Bronchial epithelial cell (primary cell): ENCODE measurements at regions not wholly inside any gene's neighbourhood (a gene's known extent, or its start where the extent isn't known, plus 50 kb on each side); places are given as distances from the start of the nearest gene placed in this dataset.

ENCODE experiments used
- DNase-seq: peaks from one replicate; pipeline ENCODE4 v3.0.0-alpha.2; 2010; ENCODE audit warnings: low read depth
- FAIRE-seq: peaks from 2 replicates; lab custom pipeline; 2011; peaks lifted over from hg19 to GRCh38; lab: Jason Lieb, UNC
- H3K27me3 ChIP-seq: 2 replicates; pipeline ENCODE4 v1.5.1; 2011; ENCODE audit warnings: low read length; ENCODE audit not compliant: control insufficient read depth, insufficient read depth
- H3K36me3 ChIP-seq: 2 replicates; pipeline ENCODE4 v1.5.1; 2011; ENCODE audit warnings: low read length; ENCODE audit not compliant: control insufficient read depth, insufficient read depth
- H3K4me3 ChIP-seq: 2 replicates; pipeline ENCODE4 v1.5.1; 2011; ENCODE audit warnings: mild to moderate bottlenecking, low read depth, low read length, control low read depth
- TF ChIP-seq, protein P1 (sequence below): IDR thresholded peaks from 2 replicates; pipeline ENCODE4 v1.5.1; 2011; ENCODE audit warnings: mild to moderate bottlenecking, moderate library complexity, low read length, control low read depth, inconsistent platforms; ENCODE audit not compliant: insufficient read depth, severe bottlenecking

DNA sequence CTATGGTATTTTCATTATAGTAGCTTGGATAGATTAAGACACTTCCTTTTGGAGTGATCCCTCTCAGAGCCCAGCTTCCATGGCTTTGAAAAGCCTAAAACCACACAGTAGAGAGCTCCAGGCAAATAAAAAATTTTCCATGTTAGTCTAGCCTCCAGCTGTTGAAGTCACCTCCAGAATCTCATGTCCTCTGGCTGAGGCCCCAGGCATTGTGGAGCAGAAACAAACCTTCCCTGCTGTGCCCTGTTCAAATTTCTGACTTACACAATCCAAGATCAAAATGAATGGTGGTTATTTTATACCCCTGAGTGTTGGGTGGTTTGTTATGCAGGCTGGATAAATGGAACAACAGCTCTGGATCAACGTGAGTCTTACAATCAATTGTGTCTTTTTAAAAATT, 203.9 kb downstream of the ICE1 start:
- Histone ChIP-seq H3K4me3 (no peak overlapping the region), H3K27me3 (no peaks in the 10 kb centered on the region), H3K36me3 (no peaks in the 10 kb centered on the region)
- no peak for DNase-seq
- TF ChIP-seq, protein P1, sequence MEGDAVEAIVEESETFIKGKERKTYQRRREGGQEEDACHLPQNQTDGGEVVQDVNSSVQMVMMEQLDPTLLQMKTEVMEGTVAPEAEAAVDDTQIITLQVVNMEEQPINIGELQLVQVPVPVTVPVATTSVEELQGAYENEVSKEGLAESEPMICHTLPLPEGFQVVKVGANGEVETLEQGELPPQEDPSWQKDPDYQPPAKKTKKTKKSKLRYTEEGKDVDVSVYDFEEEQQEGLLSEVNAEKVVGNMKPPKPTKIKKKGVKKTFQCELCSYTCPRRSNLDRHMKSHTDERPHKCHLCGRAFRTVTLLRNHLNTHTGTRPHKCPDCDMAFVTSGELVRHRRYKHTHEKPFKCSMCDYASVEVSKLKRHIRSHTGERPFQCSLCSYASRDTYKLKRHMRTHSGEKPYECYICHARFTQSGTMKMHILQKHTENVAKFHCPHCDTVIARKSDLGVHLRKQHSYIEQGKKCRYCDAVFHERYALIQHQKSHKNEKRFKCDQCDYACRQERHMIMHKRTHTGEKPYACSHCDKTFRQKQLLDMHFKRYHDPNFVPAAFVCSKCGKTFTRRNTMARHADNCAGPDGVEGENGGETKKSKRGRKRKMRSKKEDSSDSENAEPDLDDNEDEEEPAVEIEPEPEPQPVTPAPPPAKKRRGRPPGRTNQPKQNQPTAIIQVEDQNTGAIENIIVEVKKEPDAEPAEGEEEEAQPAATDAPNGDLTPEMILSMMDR: no peak
- no peak for FAIRE-seq

DNA sequence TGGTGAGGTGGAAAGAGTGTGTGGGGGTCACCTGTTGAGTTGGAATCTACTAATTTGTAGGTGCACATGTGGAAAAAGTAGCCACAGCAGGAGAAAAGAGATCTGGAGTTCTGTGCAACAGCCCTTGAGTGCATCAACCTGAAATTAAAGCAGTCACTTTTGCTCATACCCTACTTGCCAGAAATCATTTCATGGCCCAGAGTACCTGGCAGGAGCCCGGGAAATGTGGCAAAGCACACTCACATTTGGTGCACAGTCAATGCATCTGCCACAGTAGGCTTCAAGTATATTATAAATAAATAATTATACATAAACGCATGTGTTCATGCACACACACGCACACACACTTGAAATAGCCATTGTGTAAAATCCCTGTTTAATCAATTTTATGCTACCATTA, 203.0 kb downstream of the ICE1 start:
- Histone ChIP-seq H3K27me3 (no peaks in the 10 kb centered on the region), H3K4me3 (no peak overlapping the region), H3K36me3 (no peaks in the 10 kb centered on the region)
- DNase-seq (no peak), FAIRE-seq (no peak)
- TF ChIP-seq, protein P1: no peak

DNA sequence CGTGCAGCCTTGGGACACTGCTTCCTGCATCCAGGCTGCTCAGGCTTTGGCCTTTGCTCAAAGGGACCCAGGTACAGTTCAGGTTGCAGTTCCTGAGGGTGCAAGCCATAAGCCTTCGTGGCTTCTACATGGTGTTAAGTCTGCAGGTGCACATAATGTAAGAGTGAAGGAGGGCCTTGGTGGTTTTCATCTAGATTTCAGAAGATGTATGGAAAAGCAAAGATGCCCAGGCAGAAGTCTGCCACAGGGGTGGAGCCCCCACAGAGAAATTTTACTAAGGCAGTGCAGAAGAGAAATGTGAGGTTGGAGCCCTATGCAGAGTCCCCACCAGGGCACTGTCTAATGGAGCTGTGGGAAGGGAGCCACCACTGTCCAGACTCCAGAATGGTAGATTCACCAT, 200.9 kb downstream of the ICE1 start:
- no peak for DNase-seq
- H3K36me3 ChIP-seq: no peaks in the 10 kb centered on the region
- no peak overlapping the region for H3K4me3 ChIP-seq
- no peaks in the 10 kb centered on the region for H3K27me3 ChIP-seq
- FAIRE-seq: no peak
- TF ChIP-seq, protein P1: no peak

DNA sequence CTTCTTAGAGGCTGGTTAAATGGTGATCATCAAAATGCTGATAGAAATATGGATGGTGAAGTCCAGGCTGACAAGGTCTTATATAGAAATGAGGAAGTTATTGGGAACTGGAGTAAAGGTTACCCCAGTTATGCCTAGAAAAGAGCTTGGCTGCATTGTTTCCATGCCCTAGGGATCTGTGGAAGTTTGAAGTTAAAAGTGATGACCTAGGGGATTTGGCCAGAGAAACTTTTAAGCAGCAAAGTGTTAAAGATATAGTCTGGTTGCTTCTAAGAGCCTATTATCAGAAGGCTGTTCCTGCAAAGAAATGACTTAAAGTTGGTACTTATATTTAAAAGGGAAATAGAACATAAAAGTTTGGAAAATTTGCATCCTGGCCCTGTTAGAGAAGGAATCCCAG, 200.3 kb downstream of the ICE1 start:
- Histone ChIP-seq H3K4me3 (no peak overlapping the region), H3K36me3 (no peaks in the 10 kb centered on the region), H3K27me3 (no peaks in the 10 kb centered on the region)
- TF ChIP-seq, protein P1: no peak
- no peak for FAIRE-seq
- DNase-seq: no peak

DNA sequence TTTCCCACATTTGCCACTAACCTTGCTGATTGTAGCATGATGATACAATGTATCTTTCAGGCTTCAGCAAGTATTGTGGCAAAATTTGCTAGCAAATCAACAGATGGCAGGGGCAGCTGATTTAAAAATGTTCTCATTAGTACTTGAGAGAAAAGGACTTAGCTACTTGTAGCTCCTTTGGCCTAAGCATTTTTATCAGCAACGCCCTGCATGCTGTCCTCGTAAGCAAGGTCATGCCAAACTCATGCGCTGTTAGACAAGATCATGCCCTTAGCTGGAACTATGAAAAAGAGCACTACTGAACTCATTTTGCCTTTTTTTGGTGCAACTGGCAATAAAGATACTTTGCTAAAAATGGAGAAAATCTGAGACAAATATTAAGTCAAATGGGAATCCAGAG, 197.1 kb downstream of the ICE1 start:
- no peaks in the 10 kb centered on the region for H3K36me3 ChIP-seq
- H3K4me3 ChIP-seq: no peak overlapping the region
- no peaks in the 10 kb centered on the region for H3K27me3 ChIP-seq
- no peak for FAIRE-seq
- TF ChIP-seq, protein P1: no peak
- no peak for DNase-seq

DNA sequence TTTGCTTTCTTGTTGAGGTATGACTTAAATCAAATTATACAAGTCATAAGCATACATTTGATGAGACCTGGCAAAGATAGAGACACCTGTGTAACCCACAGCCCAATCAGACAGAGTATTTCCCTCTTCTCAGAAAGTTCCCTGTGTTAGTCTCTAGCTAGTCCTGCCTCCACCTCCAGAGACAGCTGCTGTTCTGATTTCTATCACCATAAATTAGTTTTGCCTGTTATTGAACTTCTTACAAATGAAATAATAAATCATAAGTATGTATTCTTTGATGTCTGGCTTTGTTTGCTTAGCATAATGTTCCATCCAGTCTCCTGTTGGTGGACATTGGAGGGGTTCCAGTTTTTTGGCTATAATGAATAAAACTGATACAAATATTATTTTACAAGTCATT, 194.5 kb downstream of the ICE1 start:
- no peak for FAIRE-seq
- TF ChIP-seq, protein P1: no peak
- H3K27me3 ChIP-seq: no peaks in the 10 kb centered on the region

More for the DNA sequence above, 194.5 kb downstream of the ICE1 start:
- H3K4me3 ChIP-seq: no peak overlapping the region
- H3K36me3 ChIP-seq: no peaks in the 10 kb centered on the region
- DNase-seq: no peak
